IMR-90 (cell line): ENCODE measurements at regions not wholly inside any gene's neighbourhood (a gene's known extent, or its start where the extent isn't known, plus 50 kb on each side); places are given as distances from the start of the nearest gene placed in this dataset.

Experiments used
- ATAC-seq: fragments of 200-7000 bp; cut with Tn5 transposase; 2 replicates; pipeline ENCODE4 v1.9.1; 2020; ENCODE audit warnings: low read depth, mild to moderate bottlenecking, moderate library complexity
- BruUV-seq: library from RNA; stranded (reverse); fragments of 400-500 nt; replicated peaks from 2 replicates; lab custom pipeline; 2021; lab: Mats Ljungman, UMichigan
- CTCF ChIA-PET: fragments of 300-600 bp; formaldehyde crosslinking; extraction: SDS; loops from one replicate; lab custom pipeline; 2021; ENCODE audit warnings: antibody characterized with exemption; lab: Yijun Ruan, JAX
- POLR2A ChIA-PET: fragments of 300-600 bp; sonication (Branson Sonifier 250); formaldehyde crosslinking; loops from one replicate; lab custom pipeline; 2022; ENCODE audit warnings: antibody characterized with exemption; ENCODE audit not compliant: unreplicated experiment; lab: Charles Lee
- DNase-seq: peaks from one replicate; pipeline ENCODE4 v3.0.0; 2013
- H2AFZ ChIP-seq: replicated peaks from 2 replicates; pipeline ENCODE3; 2013; ENCODE audit warnings: low read length, mild to moderate bottlenecking; ENCODE audit not compliant: poor library complexity
- H2AK5ac ChIP-seq: 2 replicates; pipeline ENCODE4 v1.6.1; 2013; ENCODE audit warnings: low read depth, low read length, inconsistent platforms
- H2AK9ac ChIP-seq: replicated peaks from 2 replicates; pipeline ENCODE3; 2013; ENCODE audit warnings: mild to moderate bottlenecking, low read depth, low read length, moderate library complexity; ENCODE audit not compliant: poor library complexity
- H2BK120ac ChIP-seq: 2 replicates; pipeline ENCODE4 v1.6.1; 2013; ENCODE audit warnings: low read depth, low read length, inconsistent platforms
- H2BK15ac ChIP-seq: 3 replicates; pipeline ENCODE4 v1.6.1; 2013; ENCODE audit warnings: low read depth, low read length, inconsistent platforms
- H2BK20ac ChIP-seq: 2 replicates; pipeline ENCODE4 v1.6.1; 2013; ENCODE audit warnings: low read depth, mild to moderate bottlenecking, inconsistent platforms, low read length, moderate library complexity
- H2BK5ac ChIP-seq: 2 replicates; pipeline ENCODE4 v1.6.1; 2013; ENCODE audit warnings: mild to moderate bottlenecking, low read depth, low read length, inconsistent platforms; ENCODE audit not compliant: poor library complexity, severe bottlenecking
- H3K14ac ChIP-seq: replicated peaks from 2 replicates; pipeline ENCODE4 v1.6.1; 2013; ENCODE audit warnings: low read depth, low read length, inconsistent platforms
- H3K18ac ChIP-seq: 2 replicates; pipeline ENCODE4 v1.6.1; 2013; ENCODE audit warnings: low read depth, low read length, control low read depth
- H3K23ac ChIP-seq: 2 replicates; pipeline ENCODE4 v1.6.1; 2013; ENCODE audit warnings: low read depth, low read length, inconsistent platforms
- H3K27ac ChIP-seq: 2 replicates; pipeline ENCODE4 v1.5.1; 2013; ENCODE audit warnings: mild to moderate bottlenecking, control low read depth, low read length; ENCODE audit not compliant: insufficient read depth
- H3K27me3 ChIP-seq: 2 replicates; pipeline ENCODE4 v1.6.1; 2013; ENCODE audit warnings: low read length; ENCODE audit not compliant: control insufficient read depth, insufficient read depth
- H3K36me3 ChIP-seq: 2 replicates; pipeline ENCODE4 v1.6.1; 2013; ENCODE audit warnings: low read length, mixed read lengths; ENCODE audit not compliant: control insufficient read depth, insufficient read depth
- H3K4ac ChIP-seq: 2 replicates; pipeline ENCODE4 v1.6.1; 2013; ENCODE audit warnings: low read depth, low read length, inconsistent platforms
- H3K4me1 ChIP-seq: 2 replicates; pipeline ENCODE4 v1.6.1; 2013; ENCODE audit warnings: low read length, mixed read lengths; ENCODE audit not compliant: control insufficient read depth, insufficient read depth
- H3K4me2 ChIP-seq: 2 replicates; pipeline ENCODE4 v1.6.1; 2013; ENCODE audit warnings: low read depth, mild to moderate bottlenecking, control low read depth, low read length, moderate library complexity
- H3K4me3 ChIP-seq: 2 replicates; pipeline ENCODE4 v1.5.1; 2013; ENCODE audit warnings: low read depth, mild to moderate bottlenecking, control low read depth, low read length, moderate library complexity; ENCODE audit not compliant: insufficient read depth
- H3K56ac ChIP-seq: 2 replicates; pipeline ENCODE4 v1.6.1; 2013; ENCODE audit warnings: low read length, inconsistent platforms; ENCODE audit not compliant: insufficient read depth; ENCODE audit errors: extremely low read depth
- H3K79me1 ChIP-seq, 2 experiments: 2 replicates each; pipeline ENCODE4 v1.6.1; 2013; ENCODE audit warnings: low read length in 2 of 2, inconsistent platforms in 1 of 2, low read depth in 1 of 2
- H3K9ac ChIP-seq: 2 replicates; pipeline ENCODE4 v1.6.1; 2013; ENCODE audit warnings: low read depth, low read length, control low read depth
- H3K9me1 ChIP-seq: 2 replicates; pipeline ENCODE4 v1.6.1; 2013; ENCODE audit warnings: low read length, inconsistent platforms; ENCODE audit not compliant: insufficient read depth
- H3K9me3 ChIP-seq: 2 replicates; pipeline ENCODE4 v1.6.1; 2013; ENCODE audit warnings: low read length; ENCODE audit not compliant: control insufficient read depth, insufficient read depth
- H4K20me1 ChIP-seq: 2 replicates; pipeline ENCODE4 v1.6.1; 2013; ENCODE audit warnings: low read length, inconsistent platforms; ENCODE audit not compliant: insufficient read depth
- H4K5ac ChIP-seq: 2 replicates; pipeline ENCODE4 v1.6.1; 2013; ENCODE audit warnings: mild to moderate bottlenecking, low read depth, low read length, control low read depth
- H4K8ac ChIP-seq, 2 experiments: 2 replicates each; pipeline ENCODE4 v1.6.1; 2013; ENCODE audit warnings: low read depth in 2 of 2, low read length in 2 of 2, control low read depth in 1 of 2, inconsistent platforms in 1 of 2
- H4K91ac ChIP-seq: 2 replicates; pipeline ENCODE4 v1.6.1; 2013; ENCODE audit warnings: low read depth, low read length, inconsistent platforms; ENCODE audit not compliant: insufficient read depth
- BHLHE40 ChIP-seq: fragments of 150-350 bp; IDR thresholded peaks from 2 replicates; pipeline ENCODE4 v1.6.1; 2016; ENCODE audit warnings: mild to moderate bottlenecking, low read depth, low read length
- CEBPB ChIP-seq: IDR thresholded peaks from 2 replicates; pipeline ENCODE4 v1.6.1; 2012; ENCODE audit warnings: low read depth, low read length, improper control_type of control experiment
- CHD1 ChIP-seq: IDR thresholded peaks from 2 replicates; pipeline ENCODE4 v1.6.1; 2012; ENCODE audit warnings: low read depth, low read length, improper control_type of control experiment
- CTCF ChIP-seq: conservative IDR thresholded peaks from 2 replicates; pipeline ENCODE4 v1.5.1; 2012; ENCODE audit warnings: mild to moderate bottlenecking, low read depth, low read length, improper control_type of control experiment
- FOS ChIP-seq: fragments of 150-350 bp; IDR thresholded peaks from 2 replicates; pipeline ENCODE4 v1.6.1; 2016; ENCODE audit warnings: low read depth, low read length
- MAZ ChIP-seq: IDR thresholded peaks from 2 replicates; pipeline ENCODE4 v1.6.1; 2012; ENCODE audit warnings: low read depth, mild to moderate bottlenecking, low read length, improper control_type of control experiment, moderate library complexity, borderline replicate concordance
- MXI1 ChIP-seq: IDR thresholded peaks from 2 replicates; pipeline ENCODE4 v1.6.1; 2012; ENCODE audit warnings: low read depth, mild to moderate bottlenecking, low read length, moderate library complexity, borderline replicate concordance
- NFE2L2 ChIP-seq: fragments of 150-350 bp; IDR thresholded peaks from 2 replicates; pipeline ENCODE4 v1.6.1; 2016; ENCODE audit warnings: low read depth, mild to moderate bottlenecking, low read length
- POLR2A ChIP-seq: IDR thresholded peaks from 2 replicates; pipeline ENCODE4 v1.6.1; 2012; ENCODE audit warnings: mild to moderate bottlenecking, low read depth, low read length
- RAD21 ChIP-seq: IDR thresholded peaks from 2 replicates; pipeline ENCODE4 v1.6.1; 2012; ENCODE audit warnings: low read length, improper control_type of control experiment
- RCOR1 ChIP-seq: IDR thresholded peaks from 2 replicates; pipeline ENCODE4 v1.6.1; 2012; ENCODE audit warnings: mild to moderate bottlenecking, low read length, improper control_type of control experiment; ENCODE audit not compliant: insufficient replicate concordance
- RFX5 ChIP-seq: IDR thresholded peaks from 2 replicates; pipeline ENCODE4 v1.8.0; 2012; ENCODE audit warnings: low read depth, mild to moderate bottlenecking, low read length, moderate library complexity
- SMC3 ChIP-seq: fragments of 150-350 bp; IDR thresholded peaks from 2 replicates; pipeline ENCODE4 v1.6.1; 2016; ENCODE audit warnings: low read depth, mild to moderate bottlenecking, antibody characterized with exemption, low read length, moderate library complexity
- USF2 ChIP-seq: fragments of 150-350 bp; IDR thresholded peaks from 2 replicates; pipeline ENCODE4 v1.6.1; 2017; ENCODE audit warnings: mild to moderate bottlenecking, antibody characterized with exemption, low read length, low read depth
- WGBS, 2 experiments: methylation state at CpG; one replicate each; pipeline versions ENCODE4 v1.1.5 to v1.1.7; 2013; ENCODE audit warnings: missing lambda C conversion rate in 2 of 2; ENCODE audit not compliant: insufficient read length in 1 of 2; ENCODE audit errors: extremely low coverage in 2 of 2; 5-methylcytosine and 5-hydroxymethylcytosine counted together
- dilution Hi-C: fragments of 300-500 bp; cut with HindIII; formaldehyde crosslinking; loops from one replicate; pipeline ENCODE4 v1.14.3; 2018; ENCODE audit warnings: low sequenced_read_pairs; ENCODE audit not compliant: unreplicated experiment
- in situ Hi-C: fragments of 300-500 bp; cut with MboI; formaldehyde crosslinking; loops from 3 replicates; pipeline ENCODE4 v1.14.3; 2019; ENCODE audit warnings: low sequenced_read_pairs, inconsistent platforms, mixed read lengths
- intact Hi-C: fragments of 100-400 bp; cut with micrococcal nuclease; formaldehyde crosslinking; loops from 2 replicates; pipeline ENCODE4 v1.10.0; 2022
- TF ChIP-seq, protein P1 (sequence below): fragments of 150-350 bp; IDR thresholded peaks from 2 replicates; pipeline ENCODE4 v1.6.1; 2016; ENCODE audit warnings: low read depth, mild to moderate bottlenecking, low read length, moderate library complexity, borderline replicate concordance

- H3K27ac ChIP-seq, result no peak overlapping the region
- no peak overlapping the region for H4K91ac ChIP-seq
- H4K8ac ChIP-seq, result no peak overlapping the region
- no peaks in the 10 kb centered on the region for H3K79me1 ChIP-seq
- H2BK15ac ChIP-seq, result no peak overlapping the region
- no peaks in the 10 kb centered on the region for H3K9me3 ChIP-seq
- H3K27me3 ChIP-seq, result peaks cover 14% of the 10 kb centered on the region
- H3K4me3 ChIP-seq, result no peak overlapping the region
- H2BK5ac ChIP-seq, result no peak overlapping the region
- no peaks in the 10 kb centered on the region for H4K20me1 ChIP-seq
- no peak overlapping the region for H3K56ac ChIP-seq
- intact Hi-C loops (no loop called here), dilution Hi-C loops (no loop called here), in situ Hi-C loops (loop anchor here (25.0 kb wide), 2 partner anchors 989 to 1239 kb away; no protein-coding TSS in a partner anchor)
- ATAC-seq, result no peak
- CTCF ChIA-PET, result no interaction called here
- no peak overlapping the region for H3K9ac ChIP-seq
- no peak overlapping the region for H2BK20ac ChIP-seq
- no peak overlapping the region for H3K23ac ChIP-seq
- no peak overlapping the region for H3K4ac ChIP-seq
- 60% methylated on average over 1 of the region's 2 CpGs; no CpG with 5 or more reads in 1 of the 2 experiments for WGBS, 2 experiments
- H3K4me1 ChIP-seq, result no peaks in the 10 kb centered on the region
- no peak overlapping the region for H2BK120ac ChIP-seq
- H2AK5ac ChIP-seq, result no peak overlapping the region
- H2AFZ ChIP-seq, result no peak overlapping the region
- H3K36me3 ChIP-seq, result no peaks in the 10 kb centered on the region
- no peak for DNase-seq
- no peak overlapping the region for H4K5ac ChIP-seq
- no peak overlapping the region for H3K4me2 ChIP-seq
- TF ChIP-seq RFX5 (no peak), SMC3 (no peak), RAD21 (no peak), POLR2A (no peak), CHD1 (no peak), NFE2L2 (no peak), CEBPB (no peak), BHLHE40 (no peak), USF2 (no peak), CTCF (no peak), MAZ (no peak), RCOR1 (no peak), FOS (no peak), MXI1 (no peak)
- TF ChIP-seq, protein P1, sequence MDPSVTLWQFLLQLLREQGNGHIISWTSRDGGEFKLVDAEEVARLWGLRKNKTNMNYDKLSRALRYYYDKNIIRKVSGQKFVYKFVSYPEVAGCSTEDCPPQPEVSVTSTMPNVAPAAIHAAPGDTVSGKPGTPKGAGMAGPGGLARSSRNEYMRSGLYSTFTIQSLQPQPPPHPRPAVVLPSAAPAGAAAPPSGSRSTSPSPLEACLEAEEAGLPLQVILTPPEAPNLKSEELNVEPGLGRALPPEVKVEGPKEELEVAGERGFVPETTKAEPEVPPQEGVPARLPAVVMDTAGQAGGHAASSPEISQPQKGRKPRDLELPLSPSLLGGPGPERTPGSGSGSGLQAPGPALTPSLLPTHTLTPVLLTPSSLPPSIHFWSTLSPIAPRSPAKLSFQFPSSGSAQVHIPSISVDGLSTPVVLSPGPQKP, result no peak
- no peak overlapping the region for H3K18ac ChIP-seq
- no peak overlapping the region for H2AK9ac ChIP-seq
- no peak overlapping the region for H3K14ac ChIP-seq
- no peaks in the 10 kb centered on the region; the same call in 1 of the 2 replicates for H3K9me1 ChIP-seq
- BruUV-seq, result no TSS peak
- POLR2A ChIA-PET, result no interaction called here
Observed at GRCh38 chr11:11047851-11048610, 190.2 kb upstream of the ZBED5 start.
